Fibroblast of the aortic adventitia (primary cell): ENCODE measurements at regions not wholly inside any gene's neighbourhood (a gene's known extent, or its start where the extent isn't known, plus 50 kb on each side); places are given as distances from the start of the nearest gene placed in this dataset.

Source experiments
- DNase-seq: peaks from one replicate; pipeline ENCODE4 v3.0.0-alpha.2; 2010; ENCODE audit warnings: low read depth
- H3K4me3 ChIP-seq: 2 replicates; pipeline ENCODE4 v1.5.1; 2011; ENCODE audit warnings: low read depth, mild to moderate bottlenecking, control low read depth, low read length, moderate library complexity
- CTCF ChIP-seq: IDR thresholded peaks from 2 replicates; pipeline ENCODE4 v1.5.1; 2011; ENCODE audit warnings: mild to moderate bottlenecking, low read length, control low read depth, inconsistent platforms; ENCODE audit not compliant: insufficient read depth

GRCh38 chr14:53879022-53879686 lies 77.5 kb downstream of the BMP4 start:
- TF ChIP-seq CTCF = no peak
- no peak overlapping the region for H3K4me3 ChIP-seq
- DNase-seq = no peak

GRCh38 chr14:53875324-53875897 lies 81.2 kb downstream of the BMP4 start:
- no peak for TF ChIP-seq CTCF
- DNase-seq = no peak

GRCh38 chr14:53874704-53875103 lies 81.9 kb downstream of the BMP4 start:
- no peak overlapping the region for H3K4me3 ChIP-seq
- TF ChIP-seq CTCF = no peak
- DNase-seq = no peak

More at GRCh38 chr14:53875324-53875897, 81.2 kb downstream of the BMP4 start:
- H3K4me3 ChIP-seq = no peak overlapping the region

- DNase-seq = peak; percentile 72
- TF ChIP-seq CTCF = no peak
- no peak overlapping the region for H3K4me3 ChIP-seq
Observed at GRCh38 chr14:53872681-53873089, 83.9 kb downstream of the BMP4 start.

GRCh38 chr14:53871951-53872350 lies 84.7 kb downstream of the BMP4 start:
- no peak for DNase-seq
- no peak for TF ChIP-seq CTCF
- H3K4me3 ChIP-seq = no peak overlapping the region

- no peak overlapping the region for H3K4me3 ChIP-seq
- no peak for DNase-seq
- no peak for TF ChIP-seq CTCF
Observed at GRCh38 chr14:53871011-53871410, 85.6 kb downstream of the BMP4 start.

GRCh38 chr14:53865711-53866110 lies 90.9 kb downstream of the BMP4 start:
- no peak overlapping the region for H3K4me3 ChIP-seq
- no peak for DNase-seq
- no peak for TF ChIP-seq CTCF
